ENCODE measurements at regions not wholly inside any gene's neighbourhood (a gene's known extent, or its start where the extent isn't known, plus 50 kb on each side); places are given as distances from the start of the nearest gene placed in this dataset.
A peak's percentile ranks its signal among the peaks of the same experiment; 100 is the strongest.

GRCh38 chr4:159015841-159016240 lies 87.0 kb upstream of the RAPGEF2 start:
- Histone ChIP-seq H3K27me3 (no peaks in the 10 kb centered on the region), H3K27ac (peak overlapping the region in 1 of 4 donors; percentile 43), H3K4me1 (peaks cover 0 to 4% (median 3%) of the 10 kb centered on the region in 4 donors), H3K9me3 (no peaks in the 10 kb centered on the region), H3K36me3 (no peaks in the 10 kb centered on the region), H3K4me3 (no peak overlapping the region)
- intact Hi-C loops (cut with DNase I; ENCODE audit: low total_unique reads), result no loop called here
- DNase-seq, result no peak
- 89% methylated on average over 5 of the region's 5 CpGs for WGBS, 2 donors (ENCODE audit: low coverage in 1 of 2)
- in situ Hi-C loops (cut with MboI; ENCODE audit: low pct_ligation_motif_present in 1 of 4, low pct_unique_long_range_greater_than_20kb in 1 of 4, low sequenced_read_pairs in 3 of 4), result no loop called here
- TF ChIP-seq POLR2AphosphoS5 (IDR thresholded peaks at IDR 0.05) (no peak), POLR2A (IDR thresholded peaks at IDR 0.05) (no peak), CTCF (IDR thresholded peaks at IDR 0.05) (no peak), EP300 (IDR thresholded peaks at IDR 0.05; ENCODE audit: low read depth) (no peak)

GRCh38 chr4:159016593-159017024 lies 86.3 kb upstream of the RAPGEF2 start:
- intact Hi-C loops (cut with DNase I; ENCODE audit: low total_unique reads) (no loop called here), in situ Hi-C loops (cut with MboI; ENCODE audit: low pct_ligation_motif_present in 1 of 4, low pct_unique_long_range_greater_than_20kb in 1 of 4, low sequenced_read_pairs in 3 of 4) (no loop called here)
- Histone ChIP-seq H3K27ac (peak overlapping the region in 1 of 4 donors; percentile 43), H3K36me3 (no peaks in the 10 kb centered on the region), H3K27me3 (no peaks in the 10 kb centered on the region), H3K4me1 (no peaks in the 10 kb centered on the region), H3K9me3 (no peaks in the 10 kb centered on the region), H3K4me3 (no peak overlapping the region)
- 49 to 63% methylated on average over 6 to 8 of the region's 8 CpGs for WGBS, 2 donors (ENCODE audit: low coverage in 1 of 2)
- DNase-seq, result peak; percentile 34
- TF ChIP-seq CTCF (IDR thresholded peaks at IDR 0.05), result no peak
- TF ChIP-seq EP300 (IDR thresholded peaks at IDR 0.05; ENCODE audit: low read depth), result no peak
- no peak for TF ChIP-seq POLR2AphosphoS5 (IDR thresholded peaks at IDR 0.05)
- TF ChIP-seq POLR2A (IDR thresholded peaks at IDR 0.05), result no peak

GRCh38 chr4:159017323-159018026 lies 85.4 kb upstream of the RAPGEF2 start:
- 70 to 75% methylated on average over 1 to 5 of the region's 5 CpGs for WGBS, 2 donors (ENCODE audit: low coverage in 1 of 2)
- Histone ChIP-seq H3K27me3 (no peaks in the 10 kb centered on the region), H3K27ac (no peak overlapping the region), H3K9me3 (no peaks in the 10 kb centered on the region), H3K36me3 (no peaks in the 10 kb centered on the region), H3K4me1 (no peaks in the 10 kb centered on the region), H3K4me3 (no peak overlapping the region)
- no peak for TF ChIP-seq POLR2AphosphoS5 (IDR thresholded peaks at IDR 0.05)
- no peak for TF ChIP-seq POLR2A (IDR thresholded peaks at IDR 0.05)
- no peak for TF ChIP-seq CTCF (IDR thresholded peaks at IDR 0.05)
- no peak for TF ChIP-seq EP300 (IDR thresholded peaks at IDR 0.05; ENCODE audit: low read depth)
- DNase-seq, result no peak
- in situ Hi-C loops (cut with MboI; ENCODE audit: low pct_ligation_motif_present in 1 of 4, low pct_unique_long_range_greater_than_20kb in 1 of 4, low sequenced_read_pairs in 3 of 4), result no loop called here
- intact Hi-C loops (cut with DNase I; ENCODE audit: low total_unique reads), result no loop called here

- TF ChIP-seq POLR2A (IDR thresholded peaks at IDR 0.05) (no peak), EP300 (IDR thresholded peaks at IDR 0.05; ENCODE audit: low read depth) (no peak)
- Histone ChIP-seq H3K36me3 (no peaks in the 10 kb centered on the region), H3K27me3 (no peaks in the 10 kb centered on the region), H3K27ac (no peak overlapping the region), H3K4me1 (no peaks in the 10 kb centered on the region), H3K9me3 (no peaks in the 10 kb centered on the region), H3K4me3 (no peak overlapping the region)
- 71 to 88% methylated on average over 1 to 4 of the region's 4 CpGs for WGBS, 2 donors (ENCODE audit: low coverage in 1 of 2)
- no peak for DNase-seq
- intact Hi-C loops (cut with DNase I; ENCODE audit: low total_unique reads), result no loop called here
- in situ Hi-C loops (cut with MboI; ENCODE audit: low pct_ligation_motif_present in 1 of 4, low pct_unique_long_range_greater_than_20kb in 1 of 4, low sequenced_read_pairs in 3 of 4), result no loop called here
Observed at GRCh38 chr4:159018062-159018629, 84.7 kb upstream of the RAPGEF2 start.

Measured in transverse colon (tissue), 4 donors.